GM19438 (cell line): ENCODE measurements at regions not wholly inside any gene's neighbourhood (a gene's known extent, or its start where the extent isn't known, plus 50 kb on each side); places are given as distances from the start of the nearest gene placed in this dataset.
"Not testable (repeated sequence)": the region's sequence is repeated elsewhere in the genome, so short reads cannot be mapped to it uniquely, and the experiment has no call there.

Experiments used
- ATAC-seq: cut with Tn5 transposase; IDR thresholded peaks from one replicate; pipeline ENCODE4 v1.9.1; 2021; ENCODE audit warnings: low read depth; ENCODE audit not compliant: unreplicated experiment

DNA sequence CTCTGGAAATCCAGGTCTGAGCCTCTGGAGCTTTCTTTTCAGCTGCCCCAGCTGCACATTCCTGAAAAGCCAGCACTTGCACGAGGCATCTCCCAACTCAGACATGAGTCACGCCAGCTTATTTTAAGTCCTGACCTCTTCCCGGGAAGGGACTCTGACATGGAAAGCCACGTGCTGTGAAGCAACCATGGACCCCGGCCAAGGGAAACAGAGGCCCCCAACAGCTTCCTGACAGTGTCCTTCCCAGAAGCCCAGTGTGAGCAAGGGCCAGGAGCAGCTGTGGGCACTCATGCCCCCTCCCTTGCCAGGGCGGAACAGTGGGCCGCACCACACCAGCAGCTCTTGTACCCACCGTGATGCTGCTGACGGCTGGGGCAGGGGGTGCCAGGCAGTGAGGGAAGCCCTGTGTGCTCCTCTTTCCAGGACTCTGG, 118.8 kb upstream of the CADM1 start:
- no peak for ATAC-seq

DNA sequence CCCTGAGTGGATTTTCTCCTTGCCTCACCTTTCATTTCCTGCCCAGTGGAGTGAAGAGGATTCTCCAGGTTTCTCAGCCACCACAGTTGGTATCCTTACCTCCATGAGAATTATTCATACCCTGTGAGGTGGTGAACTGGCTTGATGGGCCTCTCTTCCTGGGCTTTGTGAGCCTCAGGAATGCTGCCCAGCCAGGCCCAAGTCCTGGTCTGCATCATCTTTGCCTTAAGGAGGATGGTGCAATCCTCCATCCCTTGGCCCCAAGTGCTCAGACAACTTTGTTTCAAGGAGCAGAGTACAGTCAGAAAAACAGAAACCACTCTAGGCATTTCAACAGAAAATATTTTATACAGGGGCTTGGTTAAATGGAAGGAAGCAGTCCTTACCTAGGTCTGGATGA, 114.2 kb upstream of the CADM1 start:
- ATAC-seq: no peak

- ATAC-seq: no peak
These were observed 113.6 kb upstream of the CADM1 start for GRCh38 chr11:115617767-115618166.

- no peak for ATAC-seq
These were observed 112.8 kb upstream of the CADM1 start for GRCh38 chr11:115616971-115617370.

DNA sequence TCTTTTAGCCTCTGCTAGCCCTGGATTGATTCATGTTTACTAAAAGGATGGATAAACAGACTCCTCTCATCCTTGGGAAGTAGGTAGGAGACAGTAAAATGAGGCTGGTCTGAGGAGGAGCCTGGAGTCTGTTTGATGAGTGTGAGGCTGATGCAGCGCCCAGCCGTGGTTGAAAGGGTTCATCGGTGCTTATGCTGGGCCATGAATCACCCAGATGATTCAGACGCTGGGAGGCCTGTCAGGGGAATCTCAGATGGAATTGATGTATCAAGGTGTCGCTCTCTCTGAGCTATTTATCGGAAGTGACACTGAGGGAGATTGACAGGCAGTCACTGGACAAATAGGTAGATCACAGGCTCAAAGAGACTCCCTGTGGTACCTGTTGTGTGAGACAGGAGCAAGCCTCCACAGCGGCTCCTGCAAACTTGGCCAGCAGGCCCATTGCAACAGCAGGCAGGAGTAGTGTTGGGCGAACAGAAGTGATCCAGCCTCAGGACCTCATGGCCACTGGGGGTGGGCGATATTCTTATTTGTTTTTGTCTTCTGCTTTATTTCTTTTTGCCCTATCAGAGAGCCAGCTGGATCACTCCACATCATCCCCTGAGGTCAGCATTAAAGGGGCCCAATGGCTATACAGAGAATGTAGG, 109.9 kb upstream of the CADM1 start:
- ATAC-seq: no peak

DNA sequence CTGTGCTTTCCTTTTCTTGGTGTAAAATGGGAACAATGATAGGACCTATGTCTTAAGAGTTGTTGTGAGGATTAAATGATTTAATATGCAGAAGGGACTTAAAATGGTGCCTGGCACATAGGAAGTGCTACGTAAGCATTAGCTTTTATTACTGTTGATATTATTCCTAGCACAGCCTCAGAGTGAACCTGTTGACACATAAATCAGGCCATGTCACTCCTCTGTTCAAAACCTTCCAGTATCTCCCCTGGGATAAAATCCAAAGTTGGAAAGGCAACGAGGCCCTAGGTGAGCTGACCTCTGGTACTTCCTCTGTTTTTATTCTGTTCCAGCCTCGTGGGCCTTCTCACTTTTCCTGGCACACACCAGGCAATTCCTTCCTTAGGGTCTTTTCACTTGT, 108.8 kb upstream of the CADM1 start:
- ATAC-seq: no peak

DNA sequence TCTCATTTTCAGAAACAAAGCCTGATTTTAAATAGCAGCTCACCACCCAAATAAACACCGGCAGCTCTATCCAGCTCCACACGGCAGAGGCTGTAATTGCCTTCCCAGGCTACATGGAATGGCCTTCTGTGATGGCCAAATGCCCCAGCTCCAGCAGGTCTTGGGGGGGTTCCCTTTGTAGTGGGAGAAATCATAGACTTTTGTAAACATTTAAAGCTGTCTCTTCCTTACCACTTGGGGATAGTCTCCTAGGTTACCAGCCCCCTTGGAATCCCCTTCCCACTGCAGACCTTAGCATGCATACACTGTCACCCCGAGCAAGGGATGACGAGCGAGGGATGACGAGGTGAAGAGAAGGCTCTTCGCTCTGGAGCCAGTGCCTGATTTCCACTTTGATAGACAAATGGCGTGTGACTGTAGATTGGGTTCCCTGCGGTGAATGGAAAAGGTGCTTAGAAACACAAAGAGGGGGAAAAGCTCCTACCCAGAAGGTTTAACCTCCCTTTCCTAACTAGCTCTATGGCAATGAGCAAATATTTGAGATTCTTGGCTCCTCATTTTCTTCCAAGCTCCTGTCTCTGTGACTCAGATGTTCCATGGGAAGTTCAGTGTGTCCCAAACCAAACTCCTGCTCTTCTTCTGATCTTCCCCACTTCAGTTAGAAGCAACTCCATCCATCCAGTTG, 108.0 kb upstream of the CADM1 start:
- no peak for ATAC-seq

DNA sequence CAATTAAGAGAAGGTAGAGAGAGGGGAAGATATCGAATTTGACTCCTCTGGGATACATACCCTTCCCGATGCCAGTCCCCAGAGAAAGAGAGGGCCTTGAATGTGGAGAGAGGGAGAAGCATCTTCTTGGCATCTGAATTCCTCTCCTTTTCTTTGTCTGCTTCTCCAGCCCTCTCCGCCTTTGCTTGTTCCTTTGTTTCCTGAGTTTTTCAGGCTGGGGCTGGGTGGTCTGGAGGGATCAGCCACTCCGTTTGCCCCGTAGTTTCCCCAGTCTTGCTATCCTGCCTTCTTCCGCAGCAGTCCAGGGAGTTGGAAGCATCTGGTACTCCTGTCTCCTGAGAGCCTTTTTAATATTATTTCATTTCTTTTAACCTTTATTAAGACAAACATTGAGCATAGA, 107.1 kb upstream of the CADM1 start:
- ATAC-seq: no peak

DNA sequence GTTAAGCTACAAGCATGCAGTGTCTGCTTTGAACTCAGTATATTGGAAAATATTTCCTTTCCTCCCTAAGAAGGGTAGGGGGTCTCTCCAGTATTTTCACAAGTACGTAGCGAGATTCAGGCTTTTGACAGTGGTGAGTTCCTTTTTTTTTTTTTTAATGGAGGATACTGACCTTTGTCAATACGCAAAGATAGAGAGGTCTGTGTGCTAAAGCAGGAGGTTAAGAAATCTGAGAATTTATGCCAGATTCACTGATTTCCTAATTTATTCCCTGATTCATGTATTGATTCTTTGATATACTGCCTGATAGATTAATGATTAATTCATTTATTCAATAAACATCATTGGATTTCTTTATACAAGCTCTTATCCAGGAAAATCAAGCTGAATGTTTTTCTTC, 106.7 kb upstream of the CADM1 start:
- ATAC-seq: no peak

DNA sequence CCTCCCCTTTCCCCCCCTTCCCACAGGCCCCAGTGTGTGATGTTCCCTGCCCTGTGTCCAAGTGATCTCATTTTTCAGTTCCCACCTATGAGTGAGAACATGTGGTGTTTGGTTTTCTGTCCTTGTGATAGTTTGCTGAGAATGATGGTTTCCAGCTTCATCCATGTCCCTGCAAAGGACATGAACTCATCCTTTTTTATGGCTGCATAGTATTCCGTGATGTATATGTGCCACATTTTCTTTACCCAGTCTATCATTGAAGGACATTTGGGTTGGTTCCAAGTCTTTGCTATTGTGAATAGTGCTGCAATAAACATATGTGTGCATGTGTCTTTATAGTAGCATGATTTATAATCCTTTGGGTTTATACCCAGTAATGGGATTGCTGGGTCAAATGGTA, 106.0 kb upstream of the CADM1 start:
- ATAC-seq: not testable (repeated sequence)

DNA sequence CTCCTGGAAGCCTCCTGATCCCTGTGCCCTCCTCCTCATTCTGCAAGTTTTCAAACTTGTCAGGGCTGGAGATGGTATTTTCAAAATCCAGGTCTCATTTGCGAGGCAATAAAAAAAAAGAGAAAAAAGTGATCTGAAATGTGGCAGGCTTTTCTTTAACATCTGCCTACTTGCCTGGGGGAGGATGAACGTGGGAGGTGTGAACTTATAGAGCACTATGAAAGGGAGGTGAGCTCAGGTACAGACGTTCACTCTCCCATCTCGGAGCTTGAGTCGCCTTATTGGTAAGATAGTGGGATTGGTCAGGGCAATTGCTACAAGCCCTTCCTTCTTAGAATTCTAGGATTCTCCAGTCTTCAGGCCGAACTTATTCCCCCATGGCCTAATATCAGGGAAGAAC, 104.8 kb upstream of the CADM1 start:
- ATAC-seq: no peak

GRCh38 chr11:115607621-115608221, 103.5 kb upstream of the CADM1 start:
- no peak for ATAC-seq

DNA sequence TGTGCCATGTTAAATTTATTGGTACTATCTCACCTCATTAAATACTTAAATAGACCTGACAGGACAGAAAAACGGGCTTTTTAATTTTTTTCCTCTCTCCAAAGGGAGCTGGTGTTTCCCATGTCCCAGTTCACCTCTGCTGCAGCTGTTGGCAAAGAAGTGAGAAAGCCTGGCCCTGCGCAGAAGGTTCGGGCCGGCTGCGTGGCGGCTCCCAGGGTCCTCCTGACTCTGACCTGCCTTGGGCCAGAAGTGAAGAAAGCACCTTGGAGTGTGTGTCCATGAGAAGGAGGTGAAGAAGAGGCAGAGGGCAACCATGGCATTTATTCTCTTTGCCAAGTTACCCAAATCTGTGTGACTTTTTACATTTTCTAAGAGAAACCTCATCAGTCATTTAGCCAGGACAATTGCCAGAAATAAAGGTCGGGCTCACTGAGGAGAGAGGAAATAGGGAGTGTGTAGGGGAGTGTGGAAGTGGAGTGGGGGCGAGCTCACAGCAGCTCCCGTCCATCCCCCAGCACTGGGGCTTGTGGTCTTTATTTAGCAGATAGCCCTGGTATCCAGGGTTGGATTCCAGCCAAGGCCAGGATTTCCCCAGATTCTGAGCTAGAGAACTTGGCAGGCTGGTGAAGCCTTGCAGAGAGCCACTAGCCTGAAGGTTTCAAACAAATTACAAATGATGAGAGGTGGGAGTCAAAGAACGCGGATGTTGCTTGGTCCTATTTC, 102.4 kb upstream of the CADM1 start:
- ATAC-seq: no peak

DNA sequence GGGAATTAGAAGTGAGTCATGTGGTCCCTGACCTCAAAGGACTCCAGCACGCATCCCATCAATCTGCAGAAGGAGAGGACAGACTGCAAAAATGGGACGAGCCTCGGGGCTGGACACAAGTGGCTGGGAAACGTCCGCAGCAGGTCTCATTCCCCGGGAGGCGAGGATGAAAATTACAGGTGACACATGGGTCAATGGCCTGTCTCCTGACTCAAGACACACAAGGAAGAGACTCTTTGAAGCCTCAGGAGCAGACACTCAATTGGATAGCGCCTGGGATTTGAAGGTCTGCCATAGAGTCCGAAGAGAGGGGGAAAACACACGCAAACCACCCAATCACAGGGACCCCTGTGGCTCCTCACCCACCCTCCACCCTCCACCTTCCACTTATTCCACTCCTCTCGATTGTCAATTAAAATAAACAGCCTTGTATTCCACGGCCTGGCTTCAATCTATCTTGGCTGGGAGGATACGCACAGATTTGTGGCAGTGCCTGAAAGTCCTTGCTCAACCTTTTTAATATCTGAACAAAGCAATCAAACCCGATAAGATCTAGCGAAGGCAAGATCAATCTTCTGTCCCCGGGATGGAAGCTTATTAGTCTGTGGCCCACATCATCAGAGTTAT, 101.8 kb upstream of the CADM1 start:
- no peak for ATAC-seq

- ATAC-seq: not testable (repeated sequence)
These were observed 101.2 kb upstream of the CADM1 start for GRCh38 chr11:115605397-115605796.

DNA sequence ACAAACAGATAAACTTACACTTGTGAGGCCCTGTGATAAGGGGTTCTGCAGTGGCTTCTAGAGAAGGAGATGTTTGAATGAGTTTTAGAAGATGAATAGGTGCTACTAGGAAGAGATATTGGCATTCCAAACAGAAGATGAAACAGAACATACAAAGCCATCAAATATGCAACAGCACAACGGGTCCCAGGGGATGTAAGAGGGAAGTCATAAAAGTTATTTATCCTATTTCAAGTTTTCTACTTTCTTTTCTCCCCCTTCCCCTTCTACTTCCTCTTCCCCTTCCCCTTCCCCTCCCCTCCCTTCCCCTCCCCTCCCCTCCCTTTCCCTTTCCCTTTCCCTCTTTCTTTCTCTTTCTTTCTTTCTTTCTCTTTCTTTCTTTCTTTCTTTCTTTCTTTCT, 94.9 kb upstream of the CADM1 start:
- no peak for ATAC-seq

DNA sequence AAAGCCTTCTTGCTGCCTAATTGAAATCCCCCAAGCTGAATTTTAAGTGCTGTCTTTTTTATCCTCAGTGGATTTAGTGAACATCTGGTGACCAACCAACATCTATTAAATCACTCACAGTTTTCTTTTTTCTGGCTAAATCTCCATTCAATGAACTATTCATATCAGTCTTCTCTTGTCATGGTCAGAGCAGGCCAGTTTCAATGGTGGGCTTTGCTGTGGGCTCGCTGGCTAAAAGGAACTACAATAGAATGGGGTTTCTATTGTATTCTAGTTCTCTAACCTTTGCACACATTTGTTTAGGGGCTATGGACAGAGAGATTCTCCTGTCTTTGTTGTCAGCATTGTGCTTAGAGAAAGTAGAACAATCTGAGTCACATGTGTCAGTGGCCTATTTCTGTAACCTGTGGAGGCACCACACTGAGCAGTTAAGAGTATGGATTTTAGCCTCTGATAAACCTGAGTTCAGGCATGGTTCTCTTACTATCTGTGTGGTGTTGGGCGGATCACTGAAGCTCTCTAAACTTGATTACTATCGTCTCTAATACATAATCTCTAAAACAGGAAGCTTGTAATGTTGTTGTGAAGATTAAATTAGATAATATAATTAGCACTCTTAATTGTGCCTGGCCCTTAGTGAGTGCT, 94.2 kb upstream of the CADM1 start:
- ATAC-seq: no peak

DNA sequence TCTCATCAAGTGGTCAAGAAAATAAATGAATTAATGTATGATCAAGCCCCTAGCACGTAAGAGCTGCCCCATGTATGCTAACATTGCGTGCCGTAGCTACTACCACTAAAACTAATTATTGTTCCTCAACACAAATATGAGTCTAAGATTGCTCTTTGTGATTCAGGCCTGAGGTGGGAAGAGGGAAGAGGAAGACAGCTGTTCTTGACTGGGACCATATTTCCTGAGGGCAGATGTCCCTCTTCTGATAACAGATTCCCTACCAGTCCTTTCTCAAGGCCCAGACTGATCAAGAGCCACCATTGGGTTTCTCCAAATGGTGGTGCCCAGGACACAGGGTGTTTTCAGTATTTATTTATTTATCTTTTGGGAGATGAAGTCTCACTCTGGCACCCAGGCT, 87.2 kb upstream of the CADM1 start:
- ATAC-seq: no peak

DNA sequence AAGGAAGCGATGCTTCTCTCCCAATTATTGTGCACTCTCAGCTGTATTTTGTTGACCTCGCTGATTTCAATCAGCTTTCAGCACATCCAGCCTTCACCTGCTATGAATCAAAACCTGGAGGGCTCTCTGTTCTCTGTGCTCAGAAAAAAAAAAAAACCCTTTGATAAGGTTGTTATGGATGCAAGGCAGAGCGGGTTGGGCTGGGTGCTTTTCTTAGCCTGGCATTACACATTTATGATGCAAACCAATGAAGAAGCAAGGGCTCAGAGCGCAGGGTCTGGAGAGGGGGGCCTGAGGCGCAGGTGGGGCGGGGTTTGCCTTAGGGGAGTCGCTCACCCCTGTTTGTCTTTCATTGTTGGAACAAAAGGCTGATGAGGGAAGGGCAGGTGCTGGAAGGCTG, 86.0 kb upstream of the CADM1 start:
- ATAC-seq: no peak

- ATAC-seq: no peak
These were observed 83.6 kb upstream of the CADM1 start for GRCh38 chr11:115587718-115588342.
